ENCODE measurements at regions not wholly inside any gene's neighbourhood (a gene's known extent, or its start where the extent isn't known, plus 50 kb on each side); places are given as distances from the start of the nearest gene placed in this dataset.

- H3K9me3 ChIP-seq = no peaks in the 10 kb centered on the region
- no peak for DNase-seq (ENCODE audit: low spot score in 2 of 2)
Measured at GRCh38 chr2:235171550-235172031, 219.8 kb downstream of the SH3BP4 start.

GRCh38 chr2:235180642-235181041, 228.8 kb downstream of the SH3BP4 start:
- no peak overlapping the region for H3K4me3 ChIP-seq
- TF ChIP-seq CTCF (IDR thresholded peaks at IDR 0.05) (no peak), POLR2A (IDR thresholded peaks at IDR 0.05) (no peak), POLR2AphosphoS5 (IDR thresholded peaks at IDR 0.05) (no peak)
- no peak overlapping the region for H3K27ac ChIP-seq
- no peaks in the 10 kb centered on the region for H3K36me3 ChIP-seq
- no peaks in the 10 kb centered on the region for H3K27me3 ChIP-seq
- H3K9me3 ChIP-seq = no peaks in the 10 kb centered on the region
- DNase-seq (ENCODE audit: low spot score in 2 of 2) = no peak
- intact Hi-C loops (cut with DNase I; ENCODE audit: low total_unique reads) = no loop called here
- H3K4me1 ChIP-seq = no peaks in the 10 kb centered on the region

More at GRCh38 chr2:235171550-235172031, 219.8 kb downstream of the SH3BP4 start:
- no peak for TF ChIP-seq POLR2AphosphoS5 (IDR thresholded peaks at IDR 0.05)
- no peak for TF ChIP-seq CTCF (IDR thresholded peaks at IDR 0.05)
- no peak for TF ChIP-seq POLR2A (IDR thresholded peaks at IDR 0.05)
- no peaks in the 10 kb centered on the region for H3K27me3 ChIP-seq
- H3K4me3 ChIP-seq = no peak overlapping the region
- H3K36me3 ChIP-seq = no peaks in the 10 kb centered on the region
- intact Hi-C loops (cut with DNase I; ENCODE audit: low total_unique reads) = no loop called here
- no peak overlapping the region for H3K27ac ChIP-seq
- no peaks in the 10 kb centered on the region for H3K4me1 ChIP-seq

GRCh38 chr2:235183786-235184185, 232.0 kb downstream of the SH3BP4 start:
- Histone ChIP-seq H3K27ac (no peak overlapping the region), H3K27me3 (peaks cover 0 to 3% of the 10 kb centered on the region in 2 donors), H3K4me3 (no peak overlapping the region), H3K36me3 (no peaks in the 10 kb centered on the region), H3K4me1 (no peaks in the 10 kb centered on the region), H3K9me3 (no peaks in the 10 kb centered on the region)
- no peak for TF ChIP-seq CTCF (IDR thresholded peaks at IDR 0.05)
- TF ChIP-seq POLR2A (IDR thresholded peaks at IDR 0.05) = no peak
- TF ChIP-seq POLR2AphosphoS5 (IDR thresholded peaks at IDR 0.05) = no peak
- DNase-seq (ENCODE audit: low spot score in 2 of 2) = no peak
- intact Hi-C loops (cut with DNase I; ENCODE audit: low total_unique reads) = no loop called here

GRCh38 chr2:235187806-235188205, 236.0 kb downstream of the SH3BP4 start:
- H3K36me3 ChIP-seq = no peaks in the 10 kb centered on the region
- no peaks in the 10 kb centered on the region for H3K9me3 ChIP-seq
- no peak overlapping the region for H3K4me3 ChIP-seq
- H3K4me1 ChIP-seq = no peaks in the 10 kb centered on the region
- no peak overlapping the region for H3K27ac ChIP-seq
- TF ChIP-seq POLR2A (IDR thresholded peaks at IDR 0.05) = no peak
- no peak for TF ChIP-seq POLR2AphosphoS5 (IDR thresholded peaks at IDR 0.05)
- no peak for TF ChIP-seq CTCF (IDR thresholded peaks at IDR 0.05)
- DNase-seq (ENCODE audit: low spot score in 2 of 2) = no peak
- intact Hi-C loops (cut with DNase I; ENCODE audit: low total_unique reads) = no loop called here
- peaks cover 0 to 8% of the 10 kb centered on the region in 2 donors for H3K27me3 ChIP-seq

DNA sequence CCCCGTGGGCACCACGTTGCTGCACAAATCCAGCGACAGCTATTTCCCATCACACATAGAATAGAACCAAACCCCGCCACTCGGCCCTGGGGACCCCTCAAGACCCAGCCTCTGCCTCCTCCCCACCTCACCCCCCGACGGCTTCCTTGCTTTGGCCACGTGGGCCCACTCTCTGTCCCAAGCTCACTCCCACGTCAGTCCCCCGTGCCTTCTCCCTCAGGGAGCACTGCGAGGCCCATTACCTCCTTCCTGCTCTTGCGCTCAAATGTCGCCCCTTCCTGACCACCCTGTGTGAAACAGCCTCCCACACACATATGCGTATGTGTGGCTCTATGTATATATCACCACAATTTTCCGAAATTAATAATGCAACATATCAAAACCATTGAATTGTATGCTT, 239.7 kb downstream of the SH3BP4 start:
- H3K27me3 ChIP-seq = peaks cover 0 to 8% of the 10 kb centered on the region in 2 donors
- no peaks in the 10 kb centered on the region for H3K9me3 ChIP-seq
- no peak for DNase-seq (ENCODE audit: low spot score in 2 of 2)
- no peaks in the 10 kb centered on the region for H3K36me3 ChIP-seq
- no peak for TF ChIP-seq CTCF (IDR thresholded peaks at IDR 0.05)
- no peak for TF ChIP-seq POLR2A (IDR thresholded peaks at IDR 0.05)
- no peak for TF ChIP-seq POLR2AphosphoS5 (IDR thresholded peaks at IDR 0.05)
- no peak overlapping the region for H3K27ac ChIP-seq
- H3K4me1 ChIP-seq = no peaks in the 10 kb centered on the region
- peak overlapping the region in 1 of 3 donors; percentile 8 for H3K4me3 ChIP-seq
- intact Hi-C loops (cut with DNase I; ENCODE audit: low total_unique reads) = no loop called here

Data from breast epithelium (tissue), 4 donors.